Transverse colon (tissue), 4 donors: ENCODE measurements at regions not wholly inside any gene's neighbourhood (a gene's known extent, or its start where the extent isn't known, plus 50 kb on each side); places are given as distances from the start of the nearest gene placed in this dataset.
"Not testable (repeated sequence)": the region's sequence is repeated elsewhere in the genome, so short reads cannot be mapped to it uniquely, and the experiment has no call there.

Experiments
- DNase-seq: peaks from one replicate; pipeline ENCODE4 v3.0.0-alpha.2; 2019
- H3K27ac ChIP-seq, 4 donors: fragments of 200-600 bp; sonication (generic); 2 replicates each; pipeline ENCODE4 v1.5.1; 2016 to 2018; ENCODE audit warnings: inconsistent platforms in 4 of 4
- H3K27me3 ChIP-seq: fragments of 200-600 bp; sonication (generic); 2 replicates; pipeline ENCODE4 v1.5.1; 2017; ENCODE audit warnings: inconsistent platforms
- H3K36me3 ChIP-seq, 4 donors: fragments of 200-600 bp; sonication (generic); 2 replicates each; pipeline ENCODE4 v1.5.1; 2017 to 2019; ENCODE audit warnings: inconsistent platforms in 4 of 4
- H3K4me1 ChIP-seq, 4 donors: fragments of 200-600 bp; sonication (generic); 2 replicates each; pipeline ENCODE4 v1.5.1; 2017 to 2020; ENCODE audit warnings: inconsistent platforms in 4 of 4
- H3K4me3 ChIP-seq, 4 donors: fragments of 200-600 bp; sonication (generic); 1 replicate in 1 of 4; 2 replicates in 3 of 4; pipeline versions ENCODE4 v1.5.1 to v1.6.1; 2017 to 2019; ENCODE audit warnings: inconsistent platforms in 4 of 4
- H3K9me3 ChIP-seq, 2 donors: fragments of 200-600 bp; sonication (generic); 2 replicates each; pipeline ENCODE4 v1.5.1; 2017 to 2019; ENCODE audit warnings: inconsistent platforms in 2 of 2
- EP300 ChIP-seq: sonication (generic); formaldehyde crosslinking; IDR thresholded peaks from one replicate; pipeline ENCODE4 v1.6.1; 2017; ENCODE audit warnings: antibody characterized with exemption, low read depth
- POLR2A ChIP-seq: fragments of 450-650 bp; IDR thresholded peaks from one replicate; pipeline ENCODE4 v1.6.1; 2016; ENCODE audit warnings: antibody characterized with exemption, mild to moderate bottlenecking, moderate library complexity
- POLR2AphosphoS5 ChIP-seq, 3 donors: sonication (generic); formaldehyde crosslinking; IDR thresholded peaks; one replicate each; pipeline ENCODE4 v1.6.1; 2016; ENCODE audit warnings: antibody characterized with exemption in 3 of 3
- WGBS, 2 donors: methylation state at CpG; one replicate each; pipeline ENCODE4 v1.1.5; 2018; ENCODE audit warnings: low coverage in 1 of 2; 5-methylcytosine and 5-hydroxymethylcytosine counted together
- in situ Hi-C, 4 donors: fragments of 200-750 bp; cut with MboI; loops; one replicate each; pipeline versions ENCODE4 v1.15.0 to v1.15.1; 2017; ENCODE audit warnings: low sequenced_read_pairs in 3 of 4, low pct_ligation_motif_present in 1 of 4, low pct_unique_long_range_greater_than_20kb in 1 of 4
- intact Hi-C: fragments of 100-400 bp; cut with DNase I; formaldehyde crosslinking; loops from one replicate; pipeline ENCODE4 v1.15.1; 2023; ENCODE audit warnings: low total_unique reads
- TF ChIP-seq, protein P1 (sequence below), 5 experiments: fragments of 200-600 bp in 3 of 5; fragments of 450-650 bp in 2 of 5; sonication (generic) in 3 of 5; IDR thresholded peaks; 1 replicate in 2 of 5; 2 replicates in 3 of 5; pipeline ENCODE4 v1.5.1; 2016 to 2017; ENCODE audit warnings: antibody characterized with exemption in 5 of 5, inconsistent platforms in 3 of 5, mild to moderate bottlenecking in 2 of 5, moderate library complexity in 1 of 5

DNA sequence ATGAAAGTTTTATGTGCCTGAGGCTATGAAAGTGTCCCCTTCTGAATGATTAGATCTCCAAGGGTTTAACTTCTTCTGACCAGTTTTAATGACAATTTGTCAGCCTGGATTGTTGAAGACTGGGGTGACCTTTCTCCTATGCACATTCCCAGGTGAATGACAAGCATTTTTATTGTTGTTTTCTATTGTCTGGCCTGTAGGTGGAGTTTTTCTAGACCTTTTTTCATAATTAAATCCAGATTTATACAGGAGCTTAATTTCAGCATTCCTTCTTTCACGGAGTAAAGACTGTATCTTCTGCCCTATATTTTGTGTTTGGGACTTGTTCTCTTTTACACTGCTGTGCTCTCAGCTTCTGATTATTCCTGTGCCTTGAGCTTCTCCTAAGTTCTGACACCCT is 125.0 kb upstream of the FAR2 start:
- in situ Hi-C loops: no loop called here
- TF ChIP-seq POLR2A: no peak
- no peak for TF ChIP-seq POLR2AphosphoS5 (IDR thresholded peaks at IDR 0.05)
- TF ChIP-seq, protein P1, sequence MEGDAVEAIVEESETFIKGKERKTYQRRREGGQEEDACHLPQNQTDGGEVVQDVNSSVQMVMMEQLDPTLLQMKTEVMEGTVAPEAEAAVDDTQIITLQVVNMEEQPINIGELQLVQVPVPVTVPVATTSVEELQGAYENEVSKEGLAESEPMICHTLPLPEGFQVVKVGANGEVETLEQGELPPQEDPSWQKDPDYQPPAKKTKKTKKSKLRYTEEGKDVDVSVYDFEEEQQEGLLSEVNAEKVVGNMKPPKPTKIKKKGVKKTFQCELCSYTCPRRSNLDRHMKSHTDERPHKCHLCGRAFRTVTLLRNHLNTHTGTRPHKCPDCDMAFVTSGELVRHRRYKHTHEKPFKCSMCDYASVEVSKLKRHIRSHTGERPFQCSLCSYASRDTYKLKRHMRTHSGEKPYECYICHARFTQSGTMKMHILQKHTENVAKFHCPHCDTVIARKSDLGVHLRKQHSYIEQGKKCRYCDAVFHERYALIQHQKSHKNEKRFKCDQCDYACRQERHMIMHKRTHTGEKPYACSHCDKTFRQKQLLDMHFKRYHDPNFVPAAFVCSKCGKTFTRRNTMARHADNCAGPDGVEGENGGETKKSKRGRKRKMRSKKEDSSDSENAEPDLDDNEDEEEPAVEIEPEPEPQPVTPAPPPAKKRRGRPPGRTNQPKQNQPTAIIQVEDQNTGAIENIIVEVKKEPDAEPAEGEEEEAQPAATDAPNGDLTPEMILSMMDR (IDR thresholded peaks at IDR 0.05): peak in 4 of 5 experiments; percentile 16 to 33 (median 30)
- no peak for TF ChIP-seq EP300
- Histone ChIP-seq H3K4me3 (no peak overlapping the region), H3K4me1 (no peaks in the 10 kb centered on the region), H3K27me3 (no peaks in the 10 kb centered on the region), H3K27ac (no peak overlapping the region), H3K9me3 (no peaks in the 10 kb centered on the region), H3K36me3 (no peaks in the 10 kb centered on the region)
- intact Hi-C loops: no loop called here
- DNase-seq: no peak
- 55 to 63% methylated on average over 1 of the region's 1 CpG for WGBS, 2 donors

DNA sequence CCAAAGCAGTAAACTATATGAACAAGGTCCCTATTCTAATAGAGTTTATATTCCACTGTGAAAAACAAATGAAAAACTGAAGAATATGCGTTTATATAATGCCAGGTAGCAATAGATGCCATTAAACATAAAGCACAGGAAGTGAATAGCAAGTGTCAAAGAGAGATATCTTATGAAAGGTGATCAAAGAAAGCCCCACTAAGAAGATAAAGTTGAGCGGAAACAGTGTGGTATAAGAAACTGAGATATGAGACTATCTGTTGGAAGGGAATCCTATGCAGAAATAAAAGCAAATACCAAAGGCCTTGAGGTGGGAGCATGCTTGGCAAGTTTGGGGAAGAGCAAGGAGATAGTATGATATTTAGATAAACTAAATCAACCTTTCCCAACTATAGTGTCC is 123.1 kb upstream of the FAR2 start:
- WGBS, 2 donors: 77 to 89% methylated on average over 2 of the region's 2 CpGs
- in situ Hi-C loops: no loop called here
- intact Hi-C loops: no loop called here
- Histone ChIP-seq H3K27ac (no peak overlapping the region), H3K9me3 (no peaks in the 10 kb centered on the region), H3K4me3 (no peak overlapping the region), H3K27me3 (no peaks in the 10 kb centered on the region), H3K4me1 (no peaks in the 10 kb centered on the region), H3K36me3 (no peaks in the 10 kb centered on the region)
- DNase-seq: no peak
- no peak for TF ChIP-seq POLR2A

DNA sequence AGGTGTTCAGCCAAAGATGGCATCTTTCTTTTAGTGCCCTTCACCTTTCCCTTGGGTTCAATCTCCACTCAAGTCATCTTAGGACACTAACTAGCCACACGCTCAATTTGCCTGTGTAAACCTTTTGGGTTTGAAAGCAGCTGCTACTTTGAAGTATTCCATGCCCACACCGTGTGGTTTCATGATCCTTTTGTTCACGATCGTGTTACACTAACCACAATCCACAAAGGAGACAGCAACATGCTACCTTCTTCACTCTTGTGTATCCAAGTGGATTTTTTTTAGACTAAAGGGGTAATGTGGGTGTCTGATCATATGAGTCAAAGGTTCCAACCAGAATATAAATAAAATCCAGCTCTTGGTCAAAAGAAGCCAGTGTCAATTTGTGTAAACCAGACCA is 122.7 kb upstream of the FAR2 start:
- Histone ChIP-seq H3K27ac (no peak overlapping the region), H3K4me1 (no peaks in the 10 kb centered on the region), H3K4me3 (no peak overlapping the region), H3K9me3 (no peaks in the 10 kb centered on the region), H3K27me3 (no peaks in the 10 kb centered on the region), H3K36me3 (no peaks in the 10 kb centered on the region)
- in situ Hi-C loops (no loop called here), intact Hi-C loops (no loop called here)
- no peak for DNase-seq
- no peak for TF ChIP-seq POLR2A
- 52 to 60% methylated on average over 1 to 4 of the region's 4 CpGs for WGBS, 2 donors

DNA sequence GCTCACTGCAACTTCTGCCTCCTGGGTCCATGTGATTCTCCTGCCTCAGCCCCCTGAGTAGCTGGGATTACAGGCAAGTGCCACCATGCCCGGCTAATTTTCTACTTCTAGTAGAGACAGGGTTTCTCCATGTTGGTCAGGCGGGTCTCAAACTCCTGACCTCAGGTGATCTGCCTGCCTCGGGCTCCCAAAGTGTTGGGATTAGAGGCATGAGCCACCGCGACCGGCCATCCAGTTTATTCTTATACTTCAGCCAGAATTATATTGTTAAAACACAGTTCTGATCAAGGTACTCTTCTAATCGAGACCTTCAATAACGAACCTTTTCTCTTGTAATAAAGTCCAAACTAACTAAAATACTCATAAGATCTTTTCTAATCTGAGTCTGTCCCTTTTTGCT is 119.6 kb upstream of the FAR2 start:
- H3K4me1 ChIP-seq, H3K27ac ChIP-seq, H3K27me3 ChIP-seq, intact Hi-C loops, in situ Hi-C loops, H3K9me3 ChIP-seq, H3K36me3 ChIP-seq, DNase-seq, H3K4me3 ChIP-seq: not testable (repeated sequence)
- 86 to 93% methylated on average over 2 to 8 of the region's 8 CpGs for WGBS, 2 donors

DNA sequence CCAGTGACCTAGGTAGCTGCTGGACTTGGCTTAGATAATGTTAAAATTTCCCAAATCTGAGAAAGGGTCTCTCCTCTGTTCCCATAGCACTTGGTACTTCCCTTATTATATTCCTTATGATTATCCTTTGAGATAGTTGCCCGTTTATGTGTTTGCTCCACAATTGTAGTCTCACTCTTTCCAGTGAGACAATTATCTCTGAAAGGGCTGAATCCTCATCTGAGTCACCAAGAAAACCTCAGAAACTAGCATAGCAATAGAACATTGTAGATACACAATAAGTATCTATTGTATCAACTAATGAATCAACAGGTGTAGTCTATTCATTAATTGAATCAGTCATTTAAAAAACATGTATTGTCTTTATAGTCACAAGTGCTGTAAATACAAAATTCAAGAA is 119.1 kb upstream of the FAR2 start:
- TF ChIP-seq, protein P1 (IDR thresholded peaks at IDR 0.05): no peak
- TF ChIP-seq EP300 (no peak), POLR2A (no peak), POLR2AphosphoS5 (IDR thresholded peaks at IDR 0.05) (no peak)
- Histone ChIP-seq H3K4me1 (no peaks in the 10 kb centered on the region), H3K4me3 (no peak overlapping the region), H3K9me3 (no peaks in the 10 kb centered on the region), H3K27ac (no peak overlapping the region), H3K36me3 (no peaks in the 10 kb centered on the region), H3K27me3 (no peaks in the 10 kb centered on the region)
- intact Hi-C loops: no loop called here
- in situ Hi-C loops: no loop called here
- WGBS, 2 donors: 73 to 86% methylated on average over 1 of the region's 1 CpG
- DNase-seq: no peak

DNA sequence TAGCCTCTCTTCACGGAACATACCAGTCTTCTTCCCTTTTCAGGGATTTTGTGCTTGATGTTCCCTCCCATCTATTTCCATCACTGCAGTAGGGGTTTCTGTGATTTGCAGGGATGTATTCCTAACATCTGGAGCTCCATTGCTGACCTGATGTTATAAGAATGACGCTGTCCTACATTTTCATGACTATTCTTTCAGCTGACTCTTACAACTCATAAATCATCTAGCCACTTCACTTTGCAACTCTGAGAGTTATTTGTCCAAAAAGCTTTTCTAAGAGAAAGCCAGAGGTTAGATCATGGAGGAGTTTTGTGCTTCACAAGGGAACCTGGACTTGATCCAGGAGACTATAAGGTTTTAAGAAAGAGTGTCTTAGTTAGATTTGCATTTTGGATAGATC is 116.6 kb upstream of the FAR2 start:
- Histone ChIP-seq H3K9me3 (no peaks in the 10 kb centered on the region), H3K27me3 (no peaks in the 10 kb centered on the region), H3K27ac (no peak overlapping the region), H3K4me1 (no peaks in the 10 kb centered on the region), H3K4me3 (no peak overlapping the region), H3K36me3 (no peaks in the 10 kb centered on the region)
- DNase-seq: no peak
- WGBS, 2 donors: 78 to 95% methylated on average over 2 of the region's 2 CpGs
- TF ChIP-seq POLR2AphosphoS5 (IDR thresholded peaks at IDR 0.05) (no peak), EP300 (no peak), POLR2A (no peak)
- TF ChIP-seq, protein P1 (IDR thresholded peaks at IDR 0.05): no peak
- intact Hi-C loops (no loop called here), in situ Hi-C loops (no loop called here)
